CD4-positive, alpha-beta memory T cell (primary cell): ENCODE measurements at regions not wholly inside any gene's neighbourhood (a gene's known extent, or its start where the extent isn't known, plus 50 kb on each side); places are given as distances from the start of the nearest gene placed in this dataset.

Experiments used
- CTCF ChIA-PET: fragments of 350-600 bp; sonication (Branson Sonifier 250); formaldehyde crosslinking; loops from one replicate; lab custom pipeline; 2021; ENCODE audit warnings: inconsistent platforms; ENCODE audit not compliant: partially characterized antibody; lab: Charles Lee
- POLR2A ChIA-PET: fragments of 350-600 bp; sonication (Branson Sonifier 250); formaldehyde crosslinking; loops from one replicate; lab custom pipeline; 2021; ENCODE audit not compliant: partially characterized antibody; lab: Charles Lee
- DNase-seq, 5 donors: peaks; one replicate each; pipeline versions ENCODE4 v3.0.0 to v3.0.0-alpha.2; 2020 to 2022; ENCODE audit warnings: mixed read lengths in 1 of 5
- H3K27ac ChIP-seq: one replicate; pipeline ENCODE4 v1.7.0; 2013; ENCODE audit warnings: low read depth, low read length
- H3K27me3 ChIP-seq: 2 replicates; pipeline ENCODE4 v1.7.0; 2013; ENCODE audit warnings: mild to moderate bottlenecking, low read length, moderate library complexity; ENCODE audit not compliant: insufficient read depth
- H3K36me3 ChIP-seq: 2 replicates; pipeline ENCODE4 v1.7.0; 2013; ENCODE audit warnings: mild to moderate bottlenecking, low read length, moderate library complexity; ENCODE audit not compliant: insufficient read depth
- H3K4me1 ChIP-seq: 2 replicates; pipeline ENCODE4 v1.7.0; 2013; ENCODE audit warnings: mild to moderate bottlenecking, low read length, moderate library complexity; ENCODE audit not compliant: insufficient read depth
- H3K4me3 ChIP-seq, 2 donors: one replicate each; pipeline ENCODE4 v1.7.0; 2013; ENCODE audit warnings: low read length in 2 of 2, mild to moderate bottlenecking in 1 of 2
- H3K9me3 ChIP-seq, 2 donors: one replicate each; pipeline ENCODE4 v1.7.0; 2013; ENCODE audit warnings: low read length in 2 of 2, control low read depth in 1 of 2; ENCODE audit not compliant: control insufficient read depth in 1 of 2
- H3K27ac Mint-ChIP-seq, 7 donors: one replicate each; pipeline ENCODE4 v1.8.0; 2020 to 2021; ENCODE audit warnings: mixed read lengths in 7 of 7, mild to moderate bottlenecking in 6 of 7, inconsistent platforms in 3 of 7, moderate library complexity in 3 of 7
- H3K27me3 Mint-ChIP-seq, 2 donors: one replicate each; pipeline ENCODE4 v1.8.0; 2020 to 2021; ENCODE audit warnings: mixed read lengths in 2 of 2
- H3K36me3 Mint-ChIP-seq, 2 donors: one replicate each; pipeline ENCODE4 v1.8.0; 2020 to 2021; ENCODE audit warnings: mixed read lengths in 2 of 2, inconsistent platforms in 1 of 2, mild to moderate bottlenecking in 1 of 2
- H3K4me1 Mint-ChIP-seq, 4 donors: one replicate each; pipeline ENCODE4 v1.8.0; 2020 to 2021; ENCODE audit warnings: mixed read lengths in 4 of 4, mild to moderate bottlenecking in 1 of 4
- H3K4me3 Mint-ChIP-seq, 8 donors: one replicate each; pipeline ENCODE4 v1.8.0; 2020 to 2021; ENCODE audit warnings: mixed read lengths in 8 of 8, mild to moderate bottlenecking in 7 of 8, moderate library complexity in 6 of 8, inconsistent platforms in 3 of 8
- H3K9me3 Mint-ChIP-seq, 8 donors: one replicate each; pipeline ENCODE4 v1.8.0; 2020 to 2021; ENCODE audit warnings: mixed read lengths in 8 of 8, mild to moderate bottlenecking in 5 of 8, inconsistent platforms in 3 of 8, moderate library complexity in 1 of 8
- intact Hi-C: fragments of 100-400 bp; cut with micrococcal nuclease; formaldehyde crosslinking; loops from one replicate; pipeline ENCODE4 v1.15.1; 2023

DNA sequence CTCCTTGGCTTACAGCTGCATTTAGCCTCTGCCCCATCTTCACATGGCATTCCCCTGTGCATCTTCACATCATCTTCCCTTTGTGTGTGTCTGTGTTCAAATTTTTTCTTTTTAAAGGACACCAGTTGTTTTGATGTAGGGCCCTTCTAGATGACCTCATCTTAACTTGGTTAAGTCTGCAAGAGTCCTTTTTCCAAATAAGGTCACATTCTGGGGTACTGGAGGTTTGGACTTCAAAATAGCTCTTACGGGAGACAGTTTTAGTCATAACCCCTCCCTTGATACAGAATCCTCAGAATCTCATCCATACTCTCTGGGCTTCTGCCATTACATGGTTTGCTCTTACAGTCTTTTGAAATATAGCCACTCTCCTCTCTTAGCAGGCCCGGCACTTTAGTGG lies 231.5 kb upstream of the ATP6AP2 start:
- H3K9me3 Mint-ChIP-seq, result peaks cover 0 to 8% (median 1%) of the 10 kb centered on the region in 8 donors
- no peak overlapping the region for H3K27ac Mint-ChIP-seq
- no peak overlapping the region for H3K4me3 Mint-ChIP-seq

GRCh38 chrX:40346379-40346778 lies 234.4 kb upstream of the ATP6AP2 start:
- Mint-ChIP-seq H3K4me3 (no peak overlapping the region), H3K9me3 (peaks cover 0 to 8% (median 0%) of the 10 kb centered on the region in 8 donors), H3K36me3 (no peaks in the 10 kb centered on the region), H3K4me1 (peaks cover 0 to 1% (median 0%) of the 10 kb centered on the region in 4 donors), H3K27me3 (peaks cover 0 to 1% of the 10 kb centered on the region in 2 donors), H3K27ac (no peak overlapping the region)
- Histone ChIP-seq H3K9me3 (no peaks in the 10 kb centered on the region), H3K27me3 (no peaks in the 10 kb centered on the region), H3K4me3 (no peak overlapping the region), H3K36me3 (no peaks in the 10 kb centered on the region), H3K27ac (no peak overlapping the region), H3K4me1 (no peaks in the 10 kb centered on the region)
- ChIA-PET POLR2A (no interaction called here), CTCF (no interaction called here)
- intact Hi-C loops, result no loop called here
- no peak for DNase-seq

More for the DNA sequence above, 231.5 kb upstream of the ATP6AP2 start:
- ChIA-PET CTCF (no interaction called here), POLR2A (no interaction called here)
- Histone ChIP-seq H3K4me3 (no peak overlapping the region), H3K4me1 (no peaks in the 10 kb centered on the region), H3K9me3 (no peaks in the 10 kb centered on the region), H3K36me3 (no peaks in the 10 kb centered on the region), H3K27ac (no peak overlapping the region), H3K27me3 (no peaks in the 10 kb centered on the region)
- Mint-ChIP-seq H3K4me1 (no peaks in the 10 kb centered on the region), H3K36me3 (no peaks in the 10 kb centered on the region), H3K27me3 (no peaks in the 10 kb centered on the region)
- intact Hi-C loops, result no loop called here
- DNase-seq, result no peak

DNA sequence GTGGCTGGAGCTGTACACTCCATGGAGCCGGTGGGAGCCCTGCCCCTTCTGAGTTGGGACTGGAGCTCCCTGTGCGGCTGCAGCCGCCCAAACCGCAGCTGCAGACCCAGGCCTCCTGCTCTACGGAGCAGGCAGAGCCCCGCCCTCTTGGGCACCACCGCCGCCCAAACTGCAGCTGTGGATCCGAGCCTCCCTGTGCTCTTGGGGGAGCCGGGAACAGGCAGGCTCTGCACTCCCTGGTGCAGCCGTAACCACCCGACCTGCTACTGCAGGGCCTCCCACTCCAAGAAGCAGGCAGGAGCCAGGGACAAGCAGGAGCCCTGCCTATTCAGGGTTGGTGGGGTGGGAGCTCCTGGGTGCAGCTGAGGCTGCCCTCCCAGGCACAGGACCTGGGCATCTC lies 237.5 kb upstream of the ATP6AP2 start:
- CTCF ChIA-PET, result no interaction called here
- no peaks in the 10 kb centered on the region for H3K27me3 ChIP-seq
- POLR2A ChIA-PET, result no interaction called here
- no peak overlapping the region for H3K4me3 ChIP-seq
- intact Hi-C loops, result no loop called here
- H3K4me1 Mint-ChIP-seq, result peaks cover 0 to 1% (median 0%) of the 10 kb centered on the region in 4 donors
- H3K36me3 Mint-ChIP-seq, result no peaks in the 10 kb centered on the region
- DNase-seq, result no peak
- H3K27ac Mint-ChIP-seq, result no peak overlapping the region
- H3K9me3 Mint-ChIP-seq, result peaks cover 0 to 8% (median 0%) of the 10 kb centered on the region in 8 donors
- no peaks in the 10 kb centered on the region for H3K36me3 ChIP-seq
- no peak overlapping the region for H3K27ac ChIP-seq
- H3K4me1 ChIP-seq, result no peaks in the 10 kb centered on the region
- peaks cover 0 to 1% of the 10 kb centered on the region in 2 donors for H3K27me3 Mint-ChIP-seq
- H3K9me3 ChIP-seq, result no peaks in the 10 kb centered on the region
- no peak overlapping the region for H3K4me3 Mint-ChIP-seq

DNA sequence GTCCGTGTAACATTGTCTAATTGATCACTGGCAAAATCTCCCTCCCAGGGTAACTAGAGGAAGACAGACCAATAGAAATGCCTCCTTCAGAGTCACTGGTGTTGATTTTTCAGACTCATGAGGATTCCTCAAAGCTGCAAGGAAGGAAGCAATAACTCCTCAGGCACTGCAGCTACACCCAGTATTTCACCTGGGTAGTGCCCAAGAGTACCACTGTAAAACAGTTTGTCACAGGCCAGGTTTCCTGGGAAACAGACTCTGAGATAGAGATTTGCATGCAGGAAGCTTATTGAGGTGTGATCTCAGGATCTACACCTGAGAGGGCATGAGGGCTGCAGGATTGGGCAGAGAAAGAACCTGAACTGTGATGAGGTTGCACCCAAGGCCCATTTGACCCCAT lies 240.7 kb upstream of the ATP6AP2 start:
- Histone ChIP-seq H3K27me3 (no peaks in the 10 kb centered on the region), H3K27ac (no peak overlapping the region), H3K36me3 (no peaks in the 10 kb centered on the region), H3K4me3 (no peak overlapping the region), H3K4me1 (no peaks in the 10 kb centered on the region), H3K9me3 (no peaks in the 10 kb centered on the region)
- intact Hi-C loops, result no loop called here
- peaks cover 0 to 1% (median under 1%) of the 10 kb centered on the region in 4 donors for H3K4me1 Mint-ChIP-seq
- H3K36me3 Mint-ChIP-seq, result no peaks in the 10 kb centered on the region
- H3K27me3 Mint-ChIP-seq, result peaks cover 0 to 1% of the 10 kb centered on the region in 2 donors
- H3K27ac Mint-ChIP-seq, result no peak overlapping the region
- ChIA-PET POLR2A (no interaction called here), CTCF (no interaction called here)
- peaks cover 0 to 3% (median 0%) of the 10 kb centered on the region in 8 donors for H3K9me3 Mint-ChIP-seq
- DNase-seq, result no peak
- H3K4me3 Mint-ChIP-seq, result no peak overlapping the region

- Histone ChIP-seq H3K27me3 (no peaks in the 10 kb centered on the region), H3K9me3 (no peaks in the 10 kb centered on the region), H3K27ac (no peak overlapping the region), H3K4me3 (no peak overlapping the region), H3K4me1 (no peaks in the 10 kb centered on the region), H3K36me3 (no peaks in the 10 kb centered on the region)
- CTCF ChIA-PET, result no interaction called here
- H3K9me3 Mint-ChIP-seq, result peaks cover 0 to 4% (median under 1%) of the 10 kb centered on the region in 8 donors
- H3K27ac Mint-ChIP-seq, result no peak overlapping the region
- intact Hi-C loops, result no loop called here
- no peak for DNase-seq
- POLR2A ChIA-PET, result no interaction called here
- H3K36me3 Mint-ChIP-seq, result no peaks in the 10 kb centered on the region
- no peaks in the 10 kb centered on the region for H3K27me3 Mint-ChIP-seq
- peaks cover 5 to 6% (median 6%) of the 10 kb centered on the region in 4 donors for H3K4me1 Mint-ChIP-seq
- H3K4me3 Mint-ChIP-seq, result no peak overlapping the region
These were observed 235.6 kb upstream of the BCOR start for GRCh38 chrX:40333344-40333743.

DNA sequence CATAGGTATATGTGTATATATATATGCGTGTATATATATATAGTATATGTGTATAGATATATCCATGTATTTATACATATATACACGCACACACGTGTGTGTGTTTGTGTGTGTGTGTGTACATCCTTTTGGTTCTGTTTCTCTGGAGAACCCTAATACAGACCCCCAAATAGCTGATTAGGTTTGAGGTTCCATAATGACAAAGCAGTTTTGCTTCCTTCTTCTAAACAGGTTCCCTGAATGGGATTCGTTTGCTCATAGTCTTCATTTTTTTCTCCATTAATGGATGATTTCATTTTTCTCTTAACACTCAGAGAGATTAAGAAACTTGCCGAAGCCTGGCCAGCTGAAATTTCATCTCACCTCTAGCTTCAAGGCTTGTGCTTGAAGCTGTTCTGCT lies 234.0 kb upstream of the BCOR start:
- POLR2A ChIA-PET, result no interaction called here
- no peak overlapping the region for H3K4me3 Mint-ChIP-seq
- H3K36me3 Mint-ChIP-seq, result no peaks in the 10 kb centered on the region
- H3K27ac Mint-ChIP-seq, result no peak overlapping the region
- intact Hi-C loops, result no loop called here
- H3K9me3 Mint-ChIP-seq, result peaks cover 0 to 4% (median under 1%) of the 10 kb centered on the region in 8 donors
- H3K4me3 ChIP-seq, result no peak overlapping the region
- no peak overlapping the region for H3K27ac ChIP-seq
- H3K27me3 Mint-ChIP-seq, result no peaks in the 10 kb centered on the region
- no peaks in the 10 kb centered on the region for H3K9me3 ChIP-seq
- no peaks in the 10 kb centered on the region for H3K27me3 ChIP-seq
- peaks cover 5 to 6% (median 6%) of the 10 kb centered on the region in 4 donors for H3K4me1 Mint-ChIP-seq
- no peaks in the 10 kb centered on the region for H3K4me1 ChIP-seq
- no peaks in the 10 kb centered on the region for H3K36me3 ChIP-seq
- CTCF ChIA-PET, result no interaction called here
- no peak for DNase-seq

DNA sequence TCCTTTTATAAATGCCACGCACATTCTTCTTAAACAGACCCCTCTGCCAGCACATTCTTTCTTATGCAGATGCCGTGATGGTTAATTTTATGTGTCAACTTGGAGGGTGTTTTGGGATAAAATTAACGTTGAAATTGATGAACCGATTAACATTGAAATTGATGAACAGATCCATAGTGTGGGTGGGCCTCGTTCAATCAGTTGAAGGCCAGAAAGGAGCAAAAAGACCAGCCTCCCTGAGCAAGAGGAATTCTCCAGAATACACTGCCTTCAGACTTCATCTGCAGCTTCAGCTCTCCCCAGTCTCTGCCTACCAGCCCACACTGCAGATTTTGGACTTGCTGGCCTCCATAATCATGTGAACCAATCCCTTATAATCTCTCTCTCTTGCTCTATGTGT lies 233.6 kb upstream of the BCOR start:
- Histone ChIP-seq H3K27me3 (no peaks in the 10 kb centered on the region), H3K27ac (no peak overlapping the region), H3K36me3 (no peaks in the 10 kb centered on the region), H3K9me3 (no peaks in the 10 kb centered on the region), H3K4me3 (no peak overlapping the region), H3K4me1 (no peaks in the 10 kb centered on the region)
- Mint-ChIP-seq H3K9me3 (peaks cover 0 to 4% (median under 1%) of the 10 kb centered on the region in 8 donors), H3K4me1 (peaks cover 5 to 6% (median 6%) of the 10 kb centered on the region in 4 donors), H3K27me3 (no peaks in the 10 kb centered on the region), H3K27ac (no peak overlapping the region), H3K36me3 (no peaks in the 10 kb centered on the region), H3K4me3 (no peak overlapping the region)
- DNase-seq, result no peak
- POLR2A ChIA-PET, result no interaction called here
- intact Hi-C loops, result no loop called here
- CTCF ChIA-PET, result no interaction called here

- POLR2A ChIA-PET, result no interaction called here
- Mint-ChIP-seq H3K4me1 (peaks cover 5 to 6% (median 5%) of the 10 kb centered on the region in 4 donors), H3K27ac (peak overlapping the region in 1 of 7 donors; percentile 49), H3K4me3 (no peak overlapping the region), H3K9me3 (peaks cover 0 to 4% (median 0%) of the 10 kb centered on the region in 8 donors), H3K36me3 (no peaks in the 10 kb centered on the region), H3K27me3 (peaks cover 0 to 3% of the 10 kb centered on the region in 2 donors)
- DNase-seq, result no peak
- H3K4me1 ChIP-seq, result no peaks in the 10 kb centered on the region
- H3K4me3 ChIP-seq, result no peak overlapping the region
- H3K36me3 ChIP-seq, result no peaks in the 10 kb centered on the region
- H3K27ac ChIP-seq, result no peak overlapping the region
- no peaks in the 10 kb centered on the region for H3K9me3 ChIP-seq
- CTCF ChIA-PET, result no interaction called here
- intact Hi-C loops, result no loop called here
- H3K27me3 ChIP-seq, result no peaks in the 10 kb centered on the region
These were observed 231.9 kb upstream of the BCOR start for GRCh38 chrX:40329616-40330015.
